Renal cortex interstitium (tissue), 11 donors: ENCODE measurements at regions not wholly inside any gene's neighbourhood (a gene's known extent, or its start where the extent isn't known, plus 50 kb on each side); places are given as distances from the start of the nearest gene placed in this dataset.

Source experiments
- DNase-seq, 11 donors: peaks; one replicate each; pipeline ENCODE4 v3.0.0-alpha.2; 2013; ENCODE audit warnings: low read depth in 9 of 11, low spot score in 4 of 11; ENCODE audit errors: extremely low read depth in 1 of 11

DNA sequence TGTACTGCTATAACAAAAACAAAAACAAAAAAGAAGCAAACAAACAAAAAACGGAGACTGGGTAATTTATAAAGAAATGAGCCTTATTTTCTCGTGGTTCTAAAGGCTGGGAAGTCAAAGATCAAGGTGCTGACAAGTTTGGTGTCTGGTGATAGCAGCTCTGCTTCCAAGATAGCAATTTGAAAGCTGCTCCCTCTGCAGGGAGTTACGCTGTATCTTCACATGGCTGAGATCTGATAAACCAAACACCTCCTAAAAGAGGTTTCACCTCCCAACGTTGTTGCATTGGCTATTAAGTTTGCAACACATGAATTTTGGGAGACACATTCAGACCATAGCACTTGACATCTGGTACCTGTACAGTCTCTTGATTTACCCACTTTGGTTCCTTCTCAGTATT is 854.2 kb downstream of the CENPC start:
- DNase-seq = no peak

DNA sequence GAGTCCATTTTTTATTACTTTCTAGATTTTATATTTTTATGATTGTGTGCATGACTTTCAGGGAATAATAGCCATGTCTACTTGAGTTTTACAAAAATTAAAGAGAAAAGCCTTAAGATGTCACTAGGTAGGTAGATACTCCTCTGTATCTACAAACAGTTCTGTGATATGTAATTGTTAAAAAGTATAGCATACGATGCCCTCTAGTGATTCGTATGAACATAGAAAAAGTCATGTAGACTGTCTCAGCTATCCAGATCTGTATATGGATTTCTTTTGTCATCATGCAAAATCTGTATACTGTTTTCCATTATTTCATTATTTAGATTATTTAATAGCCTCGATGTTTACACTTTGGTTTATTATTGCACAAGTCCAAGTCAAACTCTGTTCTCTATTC is 856.6 kb downstream of the CENPC start:
- peak in 3 of 11 donors; percentile 1 to 13 (median 10) for DNase-seq

DNA sequence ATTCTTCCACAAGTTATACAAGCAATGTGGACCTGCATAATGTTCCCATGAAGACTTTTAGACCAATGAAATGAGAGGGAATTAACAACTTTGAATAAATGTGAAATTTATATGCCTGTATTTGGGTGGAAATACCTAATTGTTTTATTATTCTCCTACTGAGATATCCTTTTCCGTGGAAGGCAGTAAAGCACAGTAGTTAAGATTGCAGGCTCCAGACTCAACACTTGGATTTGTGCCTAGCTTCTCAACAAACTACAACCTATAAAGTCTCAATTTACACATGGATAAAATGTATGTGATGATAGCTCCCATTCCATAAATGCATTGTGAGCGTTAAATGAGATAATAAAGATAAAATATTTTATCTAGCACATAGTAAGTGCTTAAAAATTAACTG is 857.8 kb downstream of the CENPC start:
- no peak for DNase-seq

DNA sequence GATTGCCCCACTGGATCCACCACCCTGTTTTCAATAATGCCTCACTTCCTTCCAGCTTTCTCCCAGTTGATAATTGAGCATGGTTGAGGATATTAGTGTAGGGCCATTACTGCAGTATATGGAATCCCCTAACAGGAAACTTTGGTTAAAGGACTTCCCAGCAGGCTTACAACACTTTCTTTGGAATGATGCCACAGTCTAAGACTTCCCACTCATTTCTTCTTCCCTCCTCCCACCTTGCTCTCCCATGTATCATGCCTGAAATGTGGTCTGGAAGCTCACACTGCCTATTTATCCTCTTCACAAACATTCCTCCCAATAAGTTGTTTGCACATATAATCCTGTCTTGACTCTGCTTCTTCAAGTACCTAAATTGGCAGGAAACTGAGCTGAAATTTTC is 863.3 kb downstream of the CENPC start:
- DNase-seq = no peak

DNA sequence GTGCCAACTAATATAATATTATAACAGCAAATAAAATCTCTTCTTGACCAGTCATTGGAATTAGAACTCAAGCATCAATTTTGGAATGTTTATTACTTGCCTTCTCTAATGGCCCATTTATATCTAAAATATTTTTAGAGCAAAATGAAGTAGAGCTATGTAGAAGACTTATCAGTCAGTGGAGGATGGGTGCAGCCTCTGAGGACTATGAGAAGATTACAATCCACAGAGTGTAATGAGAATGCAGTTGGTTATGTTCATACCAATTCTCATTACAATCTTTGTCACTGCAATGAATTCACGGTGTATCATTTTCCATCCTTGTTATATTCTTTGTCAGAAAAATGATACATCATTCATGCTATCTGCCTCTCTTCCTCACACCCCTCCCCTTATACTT is 878.1 kb downstream of the CENPC start:
- DNase-seq = no peak

DNA sequence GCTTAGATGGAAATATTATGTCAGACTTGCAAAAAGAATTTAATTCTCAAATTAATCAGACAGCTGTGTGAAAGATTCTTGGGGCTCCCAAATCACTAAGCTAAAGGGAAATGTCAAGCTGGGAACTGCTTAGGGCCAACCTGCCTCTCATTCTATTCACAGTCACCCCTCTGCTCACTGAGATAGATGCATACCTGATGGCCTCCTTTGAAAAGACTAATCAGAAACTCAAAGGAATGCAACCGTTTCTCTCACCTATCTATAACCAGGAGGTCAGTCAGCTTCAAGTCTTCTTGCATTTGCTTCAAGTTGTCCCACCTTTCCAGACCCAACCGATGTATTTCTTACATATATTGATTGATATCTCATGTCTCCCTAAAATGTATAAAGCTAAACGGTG is 882.7 kb downstream of the CENPC start:
- no peak for DNase-seq

DNA sequence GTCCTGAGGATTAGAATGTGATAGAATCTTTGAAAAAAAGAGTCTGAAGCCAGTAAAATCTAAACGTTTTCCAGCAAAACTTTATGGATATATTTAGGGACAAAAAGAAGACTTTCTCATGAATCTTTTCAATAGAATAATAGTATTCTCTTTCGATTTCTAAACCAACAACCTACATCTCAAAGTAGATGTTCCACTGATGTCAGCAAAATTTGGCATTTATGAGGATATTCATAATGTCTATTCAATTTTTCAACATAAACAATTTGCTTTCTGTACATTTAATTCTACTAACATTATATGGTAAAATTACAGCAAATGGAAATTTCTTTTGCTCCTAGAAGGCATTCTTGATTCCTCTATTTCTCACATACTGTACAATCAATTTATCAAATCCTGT is 886.5 kb downstream of the CENPC start:
- no peak for DNase-seq

DNA sequence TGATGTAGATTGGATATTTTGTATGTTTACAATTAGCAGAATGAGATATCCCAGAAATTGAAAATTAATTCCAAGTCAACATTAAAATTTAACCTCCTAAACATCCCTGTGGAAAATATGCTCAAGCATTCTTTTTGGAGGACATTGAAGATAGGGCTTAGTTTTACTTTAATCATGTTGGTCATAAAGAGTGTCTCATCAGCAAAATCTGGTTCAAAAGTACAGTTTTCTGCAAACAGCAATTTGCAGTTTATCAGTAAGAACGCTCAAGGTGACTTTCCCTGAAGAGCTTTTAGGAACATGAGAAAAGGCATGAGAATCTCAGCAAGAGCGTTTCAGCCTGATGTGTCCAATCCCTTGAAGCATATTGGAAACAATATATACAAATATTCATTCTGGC is 889.8 kb downstream of the CENPC start:
- no peak for DNase-seq

DNA sequence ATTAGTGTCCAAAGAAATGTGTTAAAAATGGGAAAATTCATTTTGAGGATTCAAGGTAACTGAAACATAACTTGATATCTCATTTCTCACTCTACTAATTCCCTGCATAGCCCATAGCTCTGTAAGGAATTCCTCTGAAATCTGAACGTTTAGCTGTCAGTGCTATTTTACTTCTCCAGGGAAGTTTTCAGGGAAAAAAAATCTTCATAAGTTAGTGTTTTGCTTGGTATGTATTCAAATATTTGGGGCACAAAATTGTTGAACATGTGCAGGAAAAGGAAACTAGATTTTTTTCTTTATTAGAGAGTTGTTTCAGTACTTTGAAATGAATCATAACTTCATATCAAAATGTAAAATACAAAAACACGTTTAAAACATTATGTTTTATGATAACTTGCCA is 891.4 kb downstream of the CENPC start:
- no peak for DNase-seq

DNA sequence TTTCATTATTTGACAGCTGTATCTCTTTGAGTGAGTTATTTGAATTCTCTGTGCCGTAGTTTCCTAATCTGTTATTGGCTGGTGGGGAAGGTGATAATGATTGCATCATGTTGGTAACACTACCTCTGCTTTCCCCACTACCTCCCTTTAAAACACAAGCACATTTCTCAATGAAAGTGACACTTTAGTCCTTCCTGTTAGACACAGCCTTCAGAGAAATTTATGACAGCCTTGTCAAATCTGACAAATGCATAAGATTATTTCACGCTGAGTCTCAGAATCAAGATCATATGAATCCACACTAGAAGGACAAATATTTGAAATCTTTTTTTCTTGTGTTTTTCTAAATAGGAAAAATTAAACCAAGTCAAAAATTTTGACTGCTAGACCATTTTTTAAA is 896.1 kb downstream of the CENPC start:
- DNase-seq = no peak

DNA sequence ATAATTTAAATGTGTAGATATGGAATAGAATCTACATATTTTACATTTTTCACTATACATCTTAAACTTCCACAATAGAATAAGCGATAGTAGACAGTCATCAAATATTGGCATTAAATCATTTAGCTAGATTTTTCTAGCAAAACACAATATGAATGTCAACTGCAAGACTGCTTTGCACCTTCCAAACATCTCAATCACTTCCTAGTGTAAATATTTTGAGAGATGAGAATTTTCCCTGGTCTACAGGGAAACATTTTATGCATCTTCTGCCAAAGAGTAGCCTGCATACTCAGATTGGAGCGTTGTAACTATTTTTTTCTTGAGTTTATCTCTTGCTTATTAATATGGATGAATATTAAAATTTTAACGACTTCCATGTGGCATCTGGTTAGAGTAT is 897.4 kb downstream of the CENPC start:
- DNase-seq = no peak

DNA sequence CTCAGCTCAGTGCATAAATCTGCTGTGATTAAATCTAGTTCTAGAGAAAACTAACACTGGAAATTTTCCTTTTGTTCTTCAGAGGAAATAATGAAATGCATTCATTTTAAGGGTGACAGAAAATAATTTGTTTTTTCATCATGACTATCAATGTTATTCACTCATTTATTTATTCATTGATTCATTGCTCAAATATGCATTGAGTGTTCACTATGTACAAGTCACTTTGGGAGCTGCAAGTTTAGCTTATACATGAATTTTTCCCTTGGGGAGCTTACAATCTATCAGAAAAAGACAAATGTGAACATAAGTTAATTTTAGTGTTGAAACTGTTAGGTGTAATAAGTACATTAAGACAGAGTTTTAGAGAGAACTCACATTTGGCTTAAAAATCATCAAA is 897.8 kb downstream of the CENPC start:
- DNase-seq = no peak

DNA sequence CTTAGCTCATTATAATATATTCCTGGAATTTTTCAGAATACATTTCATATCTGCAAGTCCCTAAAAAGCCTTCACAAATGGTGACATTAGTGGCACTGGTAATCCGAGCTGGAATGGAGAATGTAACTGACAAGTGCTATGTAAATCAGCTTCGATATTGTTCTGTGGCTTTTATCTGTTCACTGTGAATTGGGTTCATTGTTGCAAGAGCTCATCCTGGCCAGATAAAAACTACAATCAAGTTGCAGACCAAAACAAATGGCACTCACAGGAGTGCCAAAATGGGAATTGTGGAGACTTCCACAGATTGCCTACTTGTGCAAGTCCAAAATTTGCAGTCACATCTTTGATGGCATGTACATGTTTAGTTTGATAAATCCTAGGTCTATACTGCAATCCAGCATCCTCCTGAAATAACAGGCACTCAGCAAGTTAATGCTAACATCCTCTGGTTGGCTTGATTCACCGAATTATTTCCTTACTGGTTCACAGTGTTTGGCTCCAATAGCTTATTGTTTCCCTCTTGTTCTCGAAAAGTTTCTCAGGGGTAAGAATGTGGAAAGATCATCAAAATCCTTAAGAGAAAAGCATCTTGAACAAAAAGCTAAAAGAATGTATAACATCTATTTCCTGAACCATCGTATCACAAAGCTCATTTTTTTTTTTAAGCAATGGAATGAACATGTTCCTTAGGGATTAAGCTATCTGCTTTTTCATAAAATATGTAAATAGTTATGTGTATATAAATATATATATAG is 904.9 kb downstream of the CENPC start:
- DNase-seq = no peak

DNA sequence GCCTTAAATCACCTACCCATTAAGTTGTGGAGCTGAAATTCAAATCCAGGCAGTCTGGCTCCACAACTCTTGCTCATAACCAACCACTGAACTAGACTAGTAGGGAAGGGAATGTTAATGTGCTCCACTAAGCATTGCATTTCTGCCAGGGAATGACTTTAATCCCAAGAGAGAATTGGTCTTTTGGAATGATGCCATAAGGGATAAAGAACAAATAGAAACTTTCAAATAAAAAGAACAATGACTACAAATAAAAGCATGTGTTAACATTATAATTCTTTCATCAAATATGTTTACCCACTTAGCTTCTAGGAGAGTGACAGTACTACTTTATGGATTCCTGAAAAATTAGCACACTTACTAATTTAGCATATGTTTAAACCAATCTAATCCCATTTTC is 905.9 kb downstream of the CENPC start:
- no peak for DNase-seq

DNA sequence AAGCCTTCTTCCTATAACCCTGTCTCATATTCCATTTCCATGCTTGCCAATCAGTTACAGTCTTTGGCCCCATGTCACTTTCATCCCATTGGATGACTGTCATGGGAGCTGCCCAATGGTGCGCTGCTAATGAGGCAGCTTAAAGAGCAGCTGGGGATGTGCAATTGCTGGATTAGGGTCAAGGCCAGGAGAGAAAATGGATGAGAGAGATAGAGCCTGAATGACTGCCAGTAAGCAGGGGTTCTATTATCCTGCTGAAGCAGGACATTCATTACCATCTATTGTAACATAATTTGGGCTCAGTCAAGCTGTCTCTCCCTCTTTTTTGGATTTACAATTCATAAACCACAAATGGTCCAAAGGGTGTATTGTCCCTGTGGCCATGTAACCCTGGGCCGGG is 909.0 kb downstream of the CENPC start:
- no peak for DNase-seq

DNA sequence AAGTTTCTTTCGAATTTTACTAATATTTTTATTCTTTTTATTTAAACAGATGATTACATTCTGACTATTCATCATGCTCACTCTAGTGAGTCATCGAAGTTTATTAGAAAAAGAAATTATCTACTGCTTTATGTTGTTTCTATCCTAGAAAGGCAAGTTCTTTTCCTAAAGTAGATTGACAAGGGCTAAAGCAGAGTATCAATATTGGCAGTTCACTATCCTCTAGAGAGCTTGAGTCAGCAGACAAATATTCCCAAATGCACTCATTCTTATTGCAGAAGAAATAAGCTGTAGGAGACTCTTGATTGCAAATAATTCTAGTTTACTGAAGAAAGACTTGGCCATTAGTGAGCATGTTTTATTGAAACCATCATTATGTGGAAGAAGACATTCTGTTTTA is 911.8 kb downstream of the CENPC start:
- no peak for DNase-seq

DNA sequence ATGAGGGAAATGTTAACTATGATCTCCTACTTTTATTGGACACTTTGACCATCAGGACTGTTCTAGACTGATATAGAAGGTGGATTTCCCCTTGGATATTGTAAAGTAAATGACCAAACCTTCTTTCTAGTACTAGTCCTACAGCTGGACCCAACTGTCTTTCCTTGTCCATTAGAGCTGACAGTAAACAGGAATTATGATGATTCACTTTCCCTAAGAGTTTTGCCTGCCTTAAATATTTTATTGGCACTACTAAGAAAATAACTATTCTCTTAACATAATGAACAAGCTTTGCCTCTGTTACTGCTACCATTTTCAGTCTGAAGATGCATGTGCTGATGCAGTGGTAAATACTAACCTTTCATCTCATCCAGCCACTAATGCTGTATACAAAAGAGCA is 915.4 kb downstream of the CENPC start:
- no peak for DNase-seq

DNA sequence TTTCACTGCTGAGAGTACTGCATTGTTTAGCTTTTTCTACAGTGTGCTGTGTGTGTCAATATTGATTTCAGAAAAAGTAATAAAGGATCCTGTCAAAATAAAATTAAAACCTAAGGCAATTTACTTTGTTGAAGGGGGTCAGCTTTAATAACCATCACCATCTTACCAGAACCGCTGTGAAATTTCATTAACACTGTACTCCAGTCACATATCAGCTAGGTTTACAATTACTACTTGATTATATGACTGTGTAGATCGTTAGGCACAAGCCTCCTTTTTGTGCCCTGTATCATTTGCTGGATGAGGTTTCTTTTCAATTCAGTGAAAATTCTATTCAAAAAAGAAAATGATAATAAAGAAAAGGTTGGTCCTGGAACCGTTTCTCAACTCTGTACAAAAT is 917.2 kb downstream of the CENPC start:
- DNase-seq = no peak

DNA sequence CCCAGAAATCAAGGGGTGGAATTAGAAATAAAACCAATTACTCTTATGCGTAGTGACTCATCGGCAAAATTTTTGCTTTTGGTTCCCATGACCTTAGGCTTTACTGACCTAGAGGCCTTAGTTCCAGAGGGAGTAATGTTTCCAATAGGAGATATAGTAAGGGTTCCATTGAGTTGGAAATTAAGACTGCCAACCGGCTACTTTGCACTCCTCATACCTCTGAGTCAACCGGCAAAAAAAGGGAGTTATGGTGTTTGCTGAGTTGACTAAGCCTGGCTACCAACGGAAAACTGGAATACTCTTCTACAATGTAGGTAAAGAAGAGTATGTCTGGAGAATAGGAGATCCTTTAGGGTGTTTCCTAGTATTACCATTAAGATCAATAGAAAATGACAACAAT is 919.8 kb downstream of the CENPC start:
- no peak for DNase-seq

DNA sequence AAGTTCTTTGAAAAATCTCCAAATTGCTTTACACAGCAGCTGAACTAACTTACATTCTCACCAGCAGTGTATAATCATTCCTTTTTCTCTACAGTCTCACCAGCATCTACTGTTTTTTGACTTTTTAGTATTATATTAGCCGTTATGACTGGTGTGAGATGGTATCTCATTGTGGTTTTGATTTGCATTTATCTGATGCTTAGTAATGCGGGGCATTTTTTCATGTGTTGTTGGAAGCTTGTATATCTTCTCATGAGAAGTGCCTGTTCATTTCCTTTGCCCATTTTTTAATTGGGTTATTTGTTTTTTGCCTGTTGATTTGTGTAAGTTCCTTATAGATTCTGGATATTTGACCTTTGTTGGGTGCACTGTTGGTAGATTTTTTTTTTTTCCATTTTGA is 931.7 kb downstream of the CENPC start:
- no peak for DNase-seq

DNA sequence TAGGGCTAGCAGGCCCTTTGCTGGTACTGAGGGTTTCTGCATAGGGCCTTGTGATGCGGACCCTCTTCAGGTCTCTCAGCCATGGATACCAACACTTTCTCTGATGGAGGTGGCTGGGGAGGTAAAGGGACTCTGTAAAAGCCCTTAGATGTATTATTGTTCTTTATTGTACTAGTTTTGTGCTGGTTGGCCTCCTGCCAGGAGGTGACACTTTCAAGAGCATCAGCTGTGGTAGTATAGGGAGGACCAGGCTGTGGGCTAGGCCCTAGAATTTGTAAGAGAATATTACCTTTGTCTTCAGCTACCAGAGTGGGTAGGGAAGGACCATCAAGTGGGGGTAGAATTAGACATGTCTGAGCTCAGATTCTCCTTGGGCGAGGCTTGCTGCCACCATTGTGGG is 936.3 kb downstream of the CENPC start:
- no peak for DNase-seq

DNA sequence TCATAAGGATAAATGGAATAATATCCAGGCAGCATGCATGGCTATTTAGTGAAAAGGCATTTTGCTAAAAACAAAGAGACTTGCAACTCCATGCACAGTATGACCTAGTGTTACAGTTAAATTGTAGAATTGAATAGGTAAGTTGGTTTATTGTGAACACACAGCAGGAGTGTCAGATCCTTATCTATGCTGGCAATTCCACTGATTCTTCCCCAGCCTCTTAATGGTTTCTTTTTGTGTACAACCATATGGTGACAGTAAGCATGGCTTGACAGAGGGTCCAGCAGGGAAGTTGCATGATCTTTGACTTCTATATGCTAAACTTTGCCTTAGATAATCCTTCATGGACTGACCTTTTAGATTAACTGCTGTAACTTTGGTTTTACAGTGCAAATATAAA is 936.6 kb upstream of the EPHA5 start:
- no peak for DNase-seq
